Progenitor cell of endocrine pancreas (in vitro differentiated cells): ENCODE measurements at regions not wholly inside any gene's neighbourhood (a gene's known extent, or its start where the extent isn't known, plus 50 kb on each side); places are given as distances from the start of the nearest gene placed in this dataset.
A peak's percentile ranks its signal among the peaks of the same experiment; 100 is the strongest.

Experiments used
- DNase-seq: peaks from one replicate; pipeline ENCODE4 v3.0.0; 2021; ENCODE audit warnings: low spot score; ENCODE audit not compliant: unreplicated experiment
- H3K27ac Mint-ChIP-seq: 2 replicates; pipeline ENCODE4 v1.8.0; 2021; ENCODE audit warnings: mild to moderate bottlenecking, moderate library complexity, mixed read lengths
- H3K27me3 Mint-ChIP-seq: 2 replicates; pipeline ENCODE4 v1.8.0; 2021; ENCODE audit warnings: mixed read lengths
- H3K36me3 Mint-ChIP-seq: 2 replicates; pipeline ENCODE4 v1.8.0; 2022; ENCODE audit warnings: mixed read lengths; ENCODE audit not compliant: insufficient read depth
- H3K4me1 Mint-ChIP-seq: 2 replicates; pipeline ENCODE4 v1.8.0; 2021; ENCODE audit warnings: low read depth, mixed read lengths
- H3K4me3 Mint-ChIP-seq: 2 replicates; pipeline ENCODE4 v1.8.0; 2021; ENCODE audit warnings: low read depth, mild to moderate bottlenecking, moderate library complexity, mixed read lengths
- H3K9me3 Mint-ChIP-seq: 2 replicates; pipeline ENCODE4 v1.8.0; 2021; ENCODE audit warnings: low read depth, mixed read lengths
- TF ChIP-seq, protein P1 (sequence below): fragments of 200-600 bp; sonication (generic); IDR thresholded peaks from one replicate; pipeline ENCODE4 v1.5.0; 2021; ENCODE audit warnings: antibody characterized with exemption, mild to moderate bottlenecking; ENCODE audit not compliant: unreplicated experiment

DNA sequence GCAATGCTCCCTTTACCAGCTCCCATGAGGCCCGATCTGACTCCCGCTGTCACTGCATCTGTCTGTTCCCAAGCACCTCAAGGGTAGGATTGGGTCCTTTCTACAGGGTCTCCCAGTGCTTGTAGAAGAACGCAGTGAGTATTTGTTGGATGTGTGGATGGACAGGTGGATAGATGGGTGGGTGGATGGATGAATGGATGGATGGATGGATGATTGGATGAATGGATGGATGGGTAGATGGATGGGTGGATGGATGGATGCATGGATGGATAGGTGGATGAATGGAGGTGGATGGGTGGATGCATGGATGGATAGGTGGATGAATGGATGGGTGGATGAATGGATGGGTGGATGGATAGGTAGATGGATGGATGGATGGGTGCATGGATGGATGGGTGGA, 91.6 kb downstream of the HS1BP3 start:
- Mint-ChIP-seq H3K4me1 (peaks cover 2% of the 10 kb centered on the region), H3K27me3 (peaks cover 22% of the 10 kb centered on the region), H3K27ac (no peak overlapping the region), H3K4me3 (no peak overlapping the region), H3K36me3 (no peaks in the 10 kb centered on the region), H3K9me3 (no peaks in the 10 kb centered on the region)
- TF ChIP-seq, protein P1, sequence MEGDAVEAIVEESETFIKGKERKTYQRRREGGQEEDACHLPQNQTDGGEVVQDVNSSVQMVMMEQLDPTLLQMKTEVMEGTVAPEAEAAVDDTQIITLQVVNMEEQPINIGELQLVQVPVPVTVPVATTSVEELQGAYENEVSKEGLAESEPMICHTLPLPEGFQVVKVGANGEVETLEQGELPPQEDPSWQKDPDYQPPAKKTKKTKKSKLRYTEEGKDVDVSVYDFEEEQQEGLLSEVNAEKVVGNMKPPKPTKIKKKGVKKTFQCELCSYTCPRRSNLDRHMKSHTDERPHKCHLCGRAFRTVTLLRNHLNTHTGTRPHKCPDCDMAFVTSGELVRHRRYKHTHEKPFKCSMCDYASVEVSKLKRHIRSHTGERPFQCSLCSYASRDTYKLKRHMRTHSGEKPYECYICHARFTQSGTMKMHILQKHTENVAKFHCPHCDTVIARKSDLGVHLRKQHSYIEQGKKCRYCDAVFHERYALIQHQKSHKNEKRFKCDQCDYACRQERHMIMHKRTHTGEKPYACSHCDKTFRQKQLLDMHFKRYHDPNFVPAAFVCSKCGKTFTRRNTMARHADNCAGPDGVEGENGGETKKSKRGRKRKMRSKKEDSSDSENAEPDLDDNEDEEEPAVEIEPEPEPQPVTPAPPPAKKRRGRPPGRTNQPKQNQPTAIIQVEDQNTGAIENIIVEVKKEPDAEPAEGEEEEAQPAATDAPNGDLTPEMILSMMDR: no peak
- no peak for DNase-seq

- no peaks in the 10 kb centered on the region for H3K9me3 Mint-ChIP-seq
- TF ChIP-seq, protein P1: no peak
- no peak overlapping the region for H3K27ac Mint-ChIP-seq
- no peak overlapping the region for H3K4me3 Mint-ChIP-seq
- peaks cover 2% of the 10 kb centered on the region for H3K4me1 Mint-ChIP-seq
- no peak for DNase-seq
- H3K36me3 Mint-ChIP-seq: no peaks in the 10 kb centered on the region
- peaks cover 18% of the 10 kb centered on the region for H3K27me3 Mint-ChIP-seq
These were observed 90.9 kb downstream of the HS1BP3 start for GRCh38 chr2:20560011-20560410.

- no peak overlapping the region for H3K27ac Mint-ChIP-seq
- peaks cover 7% of the 10 kb centered on the region for H3K4me1 Mint-ChIP-seq
- H3K27me3 Mint-ChIP-seq: peaks cover 13% of the 10 kb centered on the region
- H3K4me3 Mint-ChIP-seq: no peak overlapping the region
- no peaks in the 10 kb centered on the region for H3K36me3 Mint-ChIP-seq
- DNase-seq: no peak
- TF ChIP-seq, protein P1: no peak
- no peaks in the 10 kb centered on the region for H3K9me3 Mint-ChIP-seq
These were observed 89.8 kb downstream of the HS1BP3 start for GRCh38 chr2:20560891-20561636.

DNA sequence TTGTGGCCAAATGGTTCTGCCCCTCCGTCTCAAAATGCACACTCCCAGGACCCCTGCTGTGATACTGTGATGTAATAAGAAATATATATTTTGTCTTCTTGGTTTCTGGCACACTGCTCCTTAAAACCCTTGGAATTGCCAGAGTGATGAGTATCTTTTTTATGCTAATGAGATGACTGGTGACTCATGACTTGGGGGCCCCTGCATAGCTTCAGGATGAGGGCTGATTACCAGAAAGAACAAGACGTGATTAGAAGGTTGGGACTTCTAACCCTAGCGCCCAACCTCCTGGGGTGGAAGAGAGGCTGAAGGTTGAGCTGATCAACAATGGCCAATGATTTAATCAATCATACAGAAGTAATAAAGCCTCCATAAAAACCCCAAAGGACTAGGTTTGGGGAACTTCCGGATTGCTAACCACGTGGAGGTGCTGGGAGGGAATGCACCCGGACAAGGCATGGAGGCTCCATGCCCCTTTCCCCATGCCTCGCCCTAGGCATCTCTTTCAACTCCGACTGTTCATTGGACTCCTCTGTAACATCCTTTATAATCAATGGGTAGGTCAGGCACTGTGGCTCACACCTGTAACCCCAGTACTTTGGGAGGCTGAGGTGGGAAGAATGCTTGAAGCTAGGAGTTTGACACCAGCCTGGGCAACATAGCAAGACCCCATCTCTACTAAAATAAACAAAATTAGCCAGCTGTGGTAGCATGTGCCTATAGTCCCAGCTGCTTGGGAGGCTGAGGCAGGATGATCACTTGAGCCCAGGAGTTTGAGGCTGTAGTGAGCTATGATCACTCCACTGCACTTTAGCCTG, 89.1 kb downstream of the HS1BP3 start:
- Mint-ChIP-seq H3K27ac (no peak overlapping the region), H3K9me3 (no peaks in the 10 kb centered on the region), H3K27me3 (peaks cover 13% of the 10 kb centered on the region), H3K4me3 (no peak overlapping the region), H3K4me1 (peaks cover 8% of the 10 kb centered on the region), H3K36me3 (no peaks in the 10 kb centered on the region)
- no peak for DNase-seq
- TF ChIP-seq, protein P1: no peak

DNA sequence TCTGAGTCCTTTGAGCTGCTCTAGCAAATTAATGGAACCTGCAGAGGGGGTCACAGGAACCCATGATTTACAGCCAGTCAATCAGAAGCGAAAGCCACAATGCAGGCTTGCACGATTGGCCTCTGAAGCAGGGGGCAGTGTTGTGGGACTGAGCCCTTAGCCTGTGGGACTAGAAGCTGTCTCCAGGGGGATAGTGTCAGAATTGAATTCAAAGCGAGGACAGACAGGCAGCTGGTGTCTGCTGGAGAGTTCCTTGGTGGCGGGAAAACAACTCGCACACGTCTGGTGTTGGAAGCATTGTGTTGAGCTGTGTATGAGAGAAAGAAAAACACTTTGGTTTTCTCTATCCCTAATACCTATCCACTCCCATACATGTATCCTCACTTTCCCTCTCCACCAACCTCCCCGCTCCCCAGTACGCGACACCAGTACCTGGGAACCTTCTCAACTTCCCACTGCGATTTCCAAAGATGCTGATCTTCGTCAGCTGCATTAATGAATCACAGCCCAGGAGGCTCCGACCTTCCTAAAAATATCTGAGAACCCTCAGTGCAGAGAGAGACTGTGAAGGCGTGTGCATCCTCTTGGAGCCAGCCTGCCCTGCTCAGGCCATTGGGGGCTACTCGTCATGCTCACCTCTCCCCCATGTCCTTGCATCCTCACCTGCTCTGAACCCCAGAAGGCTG, 88.2 kb downstream of the HS1BP3 start:
- H3K27me3 Mint-ChIP-seq: peaks cover 6% of the 10 kb centered on the region
- H3K27ac Mint-ChIP-seq: no peak overlapping the region
- TF ChIP-seq, protein P1: peak; percentile 29
- H3K4me3 Mint-ChIP-seq: no peak overlapping the region
- H3K4me1 Mint-ChIP-seq: peaks cover 15% of the 10 kb centered on the region
- H3K36me3 Mint-ChIP-seq: no peaks in the 10 kb centered on the region
- no peak for DNase-seq
- H3K9me3 Mint-ChIP-seq: no peaks in the 10 kb centered on the region
